ENCODE measurements at regions not wholly inside any gene's neighbourhood (a gene's known extent, or its start where the extent isn't known, plus 50 kb on each side); places are given as distances from the start of the nearest gene placed in this dataset.

- FAIRE-seq: no peak
- TF ChIP-seq TAF1 (IDR thresholded peaks at IDR 0.05; ENCODE audit: borderline replicate concordance, low read depth, low read length): no peak
- no peak for TF ChIP-seq POLR2AphosphoS5 (IDR thresholded peaks at IDR 0.05; ENCODE audit: low read depth, low read length)
- TF ChIP-seq POLR2A (IDR thresholded peaks at IDR 0.05; ENCODE audit: low read depth, low read length): no peak
- no peak for DNase-seq (ENCODE audit: insufficient read length)
Measured at GRCh38 chr4:79042079-79042674, 102.9 kb upstream of the PAQR3 start.

DNA sequence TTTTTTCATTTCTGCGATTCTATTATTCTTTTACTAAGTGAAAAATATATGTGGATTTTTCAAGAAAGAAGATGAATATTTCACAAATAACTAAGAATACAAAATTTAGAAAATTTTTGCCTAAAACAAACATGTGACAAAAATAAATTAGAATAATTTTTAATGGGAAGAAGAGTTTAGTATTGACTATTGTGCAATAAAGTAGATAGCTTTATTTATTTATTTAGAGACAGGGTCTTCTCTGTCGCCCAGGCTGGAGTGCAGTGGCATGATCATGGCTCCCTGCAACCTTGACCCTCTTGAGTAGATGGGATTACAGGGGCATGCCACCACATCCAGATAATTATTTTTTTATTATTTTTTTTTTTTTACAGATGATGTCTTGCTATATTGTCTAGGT is 95.3 kb upstream of the PAQR3 start:
- FAIRE-seq: no peak
- TF ChIP-seq TAF1 (IDR thresholded peaks at IDR 0.05; ENCODE audit: borderline replicate concordance, low read depth, low read length): no peak
- TF ChIP-seq POLR2AphosphoS5 (IDR thresholded peaks at IDR 0.05; ENCODE audit: low read depth, low read length): no peak
- no peak for TF ChIP-seq POLR2A (IDR thresholded peaks at IDR 0.05; ENCODE audit: low read depth, low read length)
- no peak for DNase-seq (ENCODE audit: insufficient read length)

DNA sequence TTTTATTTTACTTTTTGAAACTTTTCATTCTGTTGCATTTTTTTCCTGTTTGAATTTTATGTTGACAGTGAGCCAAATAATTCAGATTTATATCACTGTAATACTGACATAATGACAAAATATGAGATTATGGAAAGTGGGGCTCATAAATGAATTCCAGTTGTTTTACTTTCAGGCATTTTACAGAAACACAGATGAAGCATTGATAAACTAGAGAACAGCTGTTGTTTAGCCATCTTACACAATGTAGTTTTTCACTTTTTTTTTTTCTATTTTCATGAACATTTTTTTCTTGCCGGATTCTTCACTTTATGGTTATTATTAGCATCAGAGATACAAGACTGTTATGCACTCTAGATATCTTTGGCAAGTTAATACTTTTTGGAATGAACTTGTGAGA is 91.7 kb upstream of the PAQR3 start:
- TF ChIP-seq POLR2AphosphoS5 (IDR thresholded peaks at IDR 0.05; ENCODE audit: low read depth, low read length) (no peak), TAF1 (IDR thresholded peaks at IDR 0.05; ENCODE audit: borderline replicate concordance, low read depth, low read length) (no peak), POLR2A (IDR thresholded peaks at IDR 0.05; ENCODE audit: low read depth, low read length) (no peak)
- no peak for DNase-seq (ENCODE audit: insufficient read length)
- no peak for FAIRE-seq

DNA sequence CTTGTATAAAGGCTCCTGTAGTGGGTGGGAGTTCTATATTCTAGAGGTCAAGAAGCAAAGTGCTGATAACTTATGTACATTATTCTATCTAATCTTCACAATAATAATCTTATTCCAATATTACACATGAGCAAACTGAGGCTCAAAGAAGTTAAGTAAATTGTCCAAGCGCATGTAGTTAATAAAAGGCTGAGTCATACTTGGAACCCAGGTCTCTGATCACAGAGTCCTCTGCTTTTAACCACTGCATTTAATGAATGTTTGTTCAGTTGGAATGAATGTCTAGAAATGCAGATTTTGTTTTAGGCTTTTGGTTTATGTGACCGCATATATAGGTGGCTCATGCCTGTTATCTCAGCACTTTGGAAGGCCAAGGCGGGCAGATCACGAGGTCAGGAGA is 88.4 kb upstream of the PAQR3 start:
- TF ChIP-seq POLR2A (IDR thresholded peaks at IDR 0.05; ENCODE audit: low read depth, low read length): no peak
- TF ChIP-seq TAF1 (IDR thresholded peaks at IDR 0.05; ENCODE audit: borderline replicate concordance, low read depth, low read length): no peak
- no peak for TF ChIP-seq POLR2AphosphoS5 (IDR thresholded peaks at IDR 0.05; ENCODE audit: low read depth, low read length)
- no peak for DNase-seq (ENCODE audit: insufficient read length)
- no peak for FAIRE-seq

DNA sequence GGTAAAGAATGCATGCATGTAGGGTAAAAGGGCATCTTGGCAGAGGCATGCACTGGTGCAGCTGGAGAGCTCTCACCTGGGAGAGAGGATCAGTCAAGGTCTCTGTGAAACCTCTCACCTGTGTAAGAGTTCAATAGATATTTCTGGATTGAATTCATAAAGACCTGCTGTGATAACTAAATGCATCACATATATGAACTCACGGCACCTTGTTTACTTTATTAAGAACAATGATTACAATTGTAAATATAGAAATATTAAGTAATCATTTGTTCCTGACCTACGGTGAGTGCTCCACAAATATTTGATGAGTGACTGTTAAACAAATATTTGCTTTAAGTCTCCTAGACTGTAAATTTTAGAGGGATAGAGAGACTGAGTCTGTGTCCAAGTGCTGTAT is 85.9 kb upstream of the PAQR3 start:
- no peak for DNase-seq (ENCODE audit: insufficient read length)
- TF ChIP-seq POLR2AphosphoS5 (IDR thresholded peaks at IDR 0.05; ENCODE audit: low read depth, low read length): no peak
- no peak for TF ChIP-seq TAF1 (IDR thresholded peaks at IDR 0.05; ENCODE audit: borderline replicate concordance, low read depth, low read length)
- no peak for TF ChIP-seq POLR2A (IDR thresholded peaks at IDR 0.05; ENCODE audit: low read depth, low read length)
- no peak for FAIRE-seq

GRCh38 chr4:79023799-79024770 is 84.8 kb upstream of the PAQR3 start:
- no peak for FAIRE-seq
- no peak for DNase-seq (ENCODE audit: insufficient read length)
- TF ChIP-seq TAF1 (IDR thresholded peaks at IDR 0.05; ENCODE audit: borderline replicate concordance, low read depth, low read length) (no peak), POLR2AphosphoS5 (IDR thresholded peaks at IDR 0.05; ENCODE audit: low read depth, low read length) (no peak), POLR2A (IDR thresholded peaks at IDR 0.05; ENCODE audit: low read depth, low read length) (no peak)

- TF ChIP-seq POLR2AphosphoS5 (IDR thresholded peaks at IDR 0.05; ENCODE audit: low read depth, low read length): no peak
- no peak for TF ChIP-seq POLR2A (IDR thresholded peaks at IDR 0.05; ENCODE audit: low read depth, low read length)
- TF ChIP-seq TAF1 (IDR thresholded peaks at IDR 0.05; ENCODE audit: borderline replicate concordance, low read depth, low read length): no peak
- no peak for DNase-seq (ENCODE audit: insufficient read length)
- no peak for FAIRE-seq
Measured at GRCh38 chr4:79022529-79022928, 83.3 kb upstream of the PAQR3 start.

- DNase-seq (ENCODE audit: insufficient read length): no peak
- TF ChIP-seq TAF1 (IDR thresholded peaks at IDR 0.05; ENCODE audit: borderline replicate concordance, low read depth, low read length) (no peak), POLR2AphosphoS5 (IDR thresholded peaks at IDR 0.05; ENCODE audit: low read depth, low read length) (no peak), POLR2A (IDR thresholded peaks at IDR 0.05; ENCODE audit: low read depth, low read length) (no peak)
- no peak for FAIRE-seq
Measured at GRCh38 chr4:79017481-79017880, 78.2 kb upstream of the PAQR3 start.

DNA sequence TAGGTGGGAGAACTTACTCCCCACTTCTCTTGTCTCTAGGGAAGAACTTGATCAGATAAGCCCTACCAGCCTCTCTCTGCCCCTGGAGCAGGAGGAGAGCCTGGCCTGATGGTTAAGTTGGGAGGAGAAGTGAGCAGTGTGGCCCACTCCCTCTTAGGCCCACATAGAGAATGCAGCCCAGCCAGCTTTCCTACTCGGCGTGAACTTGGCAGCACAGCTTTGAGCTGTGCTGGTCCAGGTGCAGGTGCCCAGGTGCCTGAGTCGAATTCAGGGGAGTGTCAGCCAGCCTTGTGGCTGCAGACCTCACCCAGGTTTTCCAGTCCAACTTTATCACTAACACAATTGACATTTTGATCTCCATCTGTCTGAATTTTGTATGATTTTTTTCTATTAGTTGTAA is 77.6 kb upstream of the PAQR3 start:
- DNase-seq (ENCODE audit: insufficient read length) (no peak), FAIRE-seq (no peak)
- TF ChIP-seq TAF1 (IDR thresholded peaks at IDR 0.05; ENCODE audit: borderline replicate concordance, low read depth, low read length): no peak
- no peak for TF ChIP-seq POLR2A (IDR thresholded peaks at IDR 0.05; ENCODE audit: low read depth, low read length)
- TF ChIP-seq POLR2AphosphoS5 (IDR thresholded peaks at IDR 0.05; ENCODE audit: low read depth, low read length): no peak

- FAIRE-seq (no peak), DNase-seq (ENCODE audit: insufficient read length) (no peak)
- TF ChIP-seq POLR2A (IDR thresholded peaks at IDR 0.05; ENCODE audit: low read depth, low read length) (no peak), TAF1 (IDR thresholded peaks at IDR 0.05; ENCODE audit: borderline replicate concordance, low read depth, low read length) (no peak), POLR2AphosphoS5 (IDR thresholded peaks at IDR 0.05; ENCODE audit: low read depth, low read length) (no peak)
Measured at GRCh38 chr4:79015411-79015810, 76.2 kb upstream of the PAQR3 start.

DNA sequence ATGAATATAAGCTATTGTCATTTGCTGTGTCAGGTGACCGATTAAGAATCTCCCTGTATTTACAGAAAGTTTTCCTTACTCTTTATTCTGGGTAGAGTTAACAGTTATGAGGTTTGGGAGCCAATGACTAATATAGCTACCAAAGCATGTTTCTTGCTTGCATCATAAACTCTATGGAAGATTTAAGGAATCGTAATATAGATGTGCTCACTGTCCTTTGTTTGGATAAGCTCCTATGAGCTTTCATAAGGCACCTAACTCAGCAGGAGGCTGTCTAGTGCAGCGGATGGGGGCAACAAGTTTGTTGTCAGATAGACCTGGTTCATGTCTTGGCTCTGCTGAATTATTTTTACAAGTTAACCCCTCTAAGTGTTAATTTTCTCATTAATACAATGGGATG is 75.0 kb upstream of the PAQR3 start:
- FAIRE-seq: no peak
- no peak for DNase-seq (ENCODE audit: insufficient read length)
- no peak for TF ChIP-seq POLR2A (IDR thresholded peaks at IDR 0.05; ENCODE audit: low read depth, low read length)
- no peak for TF ChIP-seq POLR2AphosphoS5 (IDR thresholded peaks at IDR 0.05; ENCODE audit: low read depth, low read length)
- TF ChIP-seq TAF1 (IDR thresholded peaks at IDR 0.05; ENCODE audit: borderline replicate concordance, low read depth, low read length): no peak

GRCh38 chr4:79013756-79014155 is 74.5 kb upstream of the PAQR3 start:
- FAIRE-seq (no peak), DNase-seq (ENCODE audit: insufficient read length) (no peak)
- TF ChIP-seq POLR2AphosphoS5 (IDR thresholded peaks at IDR 0.05; ENCODE audit: low read depth, low read length): no peak
- no peak for TF ChIP-seq TAF1 (IDR thresholded peaks at IDR 0.05; ENCODE audit: borderline replicate concordance, low read depth, low read length)
- no peak for TF ChIP-seq POLR2A (IDR thresholded peaks at IDR 0.05; ENCODE audit: low read depth, low read length)
